ENCODE measurements at regions not wholly inside any gene's neighbourhood (a gene's known extent, or its start where the extent isn't known, plus 50 kb on each side); places are given as distances from the start of the nearest gene placed in this dataset.

DNA sequence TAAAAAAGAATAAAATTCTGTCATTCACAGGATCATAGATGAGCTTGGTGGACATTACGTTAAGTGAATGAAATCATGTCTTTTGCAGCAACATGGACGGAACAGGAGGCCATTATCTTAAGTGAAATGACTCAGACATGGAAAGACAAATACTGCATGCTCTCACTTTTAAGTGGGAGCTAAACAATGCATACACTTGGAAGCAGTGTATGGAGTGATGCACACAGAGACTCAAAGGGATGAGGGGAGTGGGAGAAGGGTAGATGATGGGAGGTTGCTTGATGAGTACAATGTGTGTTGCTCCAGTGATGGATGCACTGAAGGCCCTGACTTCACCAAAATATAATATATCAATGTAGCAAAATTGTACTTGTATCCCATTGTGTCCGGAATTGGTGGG lies 293.4 kb downstream of the CD109 start:
- TF ChIP-seq YY1 (IDR thresholded peaks at IDR 0.05; ENCODE audit: low read depth), result no peak
- TF ChIP-seq, protein P1, sequence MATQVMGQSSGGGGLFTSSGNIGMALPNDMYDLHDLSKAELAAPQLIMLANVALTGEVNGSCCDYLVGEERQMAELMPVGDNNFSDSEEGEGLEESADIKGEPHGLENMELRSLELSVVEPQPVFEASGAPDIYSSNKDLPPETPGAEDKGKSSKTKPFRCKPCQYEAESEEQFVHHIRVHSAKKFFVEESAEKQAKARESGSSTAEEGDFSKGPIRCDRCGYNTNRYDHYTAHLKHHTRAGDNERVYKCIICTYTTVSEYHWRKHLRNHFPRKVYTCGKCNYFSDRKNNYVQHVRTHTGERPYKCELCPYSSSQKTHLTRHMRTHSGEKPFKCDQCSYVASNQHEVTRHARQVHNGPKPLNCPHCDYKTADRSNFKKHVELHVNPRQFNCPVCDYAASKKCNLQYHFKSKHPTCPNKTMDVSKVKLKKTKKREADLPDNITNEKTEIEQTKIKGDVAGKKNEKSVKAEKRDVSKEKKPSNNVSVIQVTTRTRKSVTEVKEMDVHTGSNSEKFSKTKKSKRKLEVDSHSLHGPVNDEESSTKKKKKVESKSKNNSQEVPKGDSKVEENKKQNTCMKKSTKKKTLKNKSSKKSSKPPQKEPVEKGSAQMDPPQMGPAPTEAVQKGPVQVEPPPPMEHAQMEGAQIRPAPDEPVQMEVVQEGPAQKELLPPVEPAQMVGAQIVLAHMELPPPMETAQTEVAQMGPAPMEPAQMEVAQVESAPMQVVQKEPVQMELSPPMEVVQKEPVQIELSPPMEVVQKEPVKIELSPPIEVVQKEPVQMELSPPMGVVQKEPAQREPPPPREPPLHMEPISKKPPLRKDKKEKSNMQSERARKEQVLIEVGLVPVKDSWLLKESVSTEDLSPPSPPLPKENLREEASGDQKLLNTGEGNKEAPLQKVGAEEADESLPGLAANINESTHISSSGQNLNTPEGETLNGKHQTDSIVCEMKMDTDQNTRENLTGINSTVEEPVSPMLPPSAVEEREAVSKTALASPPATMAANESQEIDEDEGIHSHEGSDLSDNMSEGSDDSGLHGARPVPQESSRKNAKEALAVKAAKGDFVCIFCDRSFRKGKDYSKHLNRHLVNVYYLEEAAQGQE (IDR thresholded peaks at IDR 0.05; ENCODE audit: low read depth), result no peak
- no peak for TF ChIP-seq RAD21 (IDR thresholded peaks at IDR 0.05; ENCODE audit: low read depth)
- no peak for TF ChIP-seq NFIC (IDR thresholded peaks at IDR 0.05)
- no peak for TF ChIP-seq CEBPB (IDR thresholded peaks at IDR 0.05)
- no peak for TF ChIP-seq EP300 (IDR thresholded peaks at IDR 0.05; ENCODE audit: borderline replicate concordance)

Measured in Ishikawa (cell line).